SKM-1 treated with dmso at 0.1 percent for 144 hours (cell line): ENCODE measurements at regions not wholly inside any gene's neighbourhood (a gene's known extent, or its start where the extent isn't known, plus 50 kb on each side); places are given as distances from the start of the nearest gene placed in this dataset.
"Not testable (repeated sequence)": the region's sequence is repeated elsewhere in the genome, so short reads cannot be mapped to it uniquely, and the experiment has no call there.

Experiments
- DNase-seq: peaks from one replicate; lab custom pipeline; 2025; ENCODE audit not compliant: unreplicated experiment; lab: John Stamatoyannopoulos, UW

- DNase-seq = no peak
Measured at GRCh38 chr21:25489673-25490072, 117.6 kb downstream of the MRPL39 start.

- peak; percentile 49 for DNase-seq
Measured at GRCh38 chr21:25487046-25487594, 120.2 kb downstream of the MRPL39 start.

- no peak for DNase-seq
Measured at GRCh38 chr21:25485914-25486313, 121.4 kb downstream of the MRPL39 start.

- DNase-seq = no peak
Measured at GRCh38 chr21:25467896-25468295, 139.4 kb downstream of the MRPL39 start.

- DNase-seq = not testable (repeated sequence)
Measured at GRCh38 chr21:25467071-25467470, 140.2 kb downstream of the MRPL39 start.

GRCh38 chr21:25466470-25466869 is 140.8 kb downstream of the MRPL39 start:
- no peak for DNase-seq

GRCh38 chr21:25465263-25465662 is 142.0 kb downstream of the MRPL39 start:
- no peak for DNase-seq

- DNase-seq = no peak
Measured at GRCh38 chr21:25464275-25464674, 143.0 kb downstream of the MRPL39 start.

GRCh38 chr21:25462517-25462971 is 144.7 kb downstream of the MRPL39 start:
- DNase-seq = no peak

- no peak for DNase-seq
Measured at GRCh38 chr21:25461725-25462124, 145.6 kb downstream of the MRPL39 start.

- no peak for DNase-seq
Measured at GRCh38 chr21:25459993-25460392, 147.3 kb downstream of the MRPL39 start.

GRCh38 chr21:25459365-25459764 is 147.9 kb downstream of the MRPL39 start:
- no peak for DNase-seq

GRCh38 chr21:25458484-25458883 is 148.8 kb downstream of the MRPL39 start:
- DNase-seq = no peak

- no peak for DNase-seq
Measured at GRCh38 chr21:25457946-25458345, 149.3 kb downstream of the MRPL39 start.

GRCh38 chr21:25457411-25457810 is 149.9 kb downstream of the MRPL39 start:
- DNase-seq = peak; percentile 54

- no peak for DNase-seq
Measured at GRCh38 chr21:25456672-25457071, 150.6 kb downstream of the MRPL39 start.

- DNase-seq = no peak
Measured at GRCh38 chr21:25453524-25453923, 153.8 kb downstream of the MRPL39 start.

- no peak for DNase-seq
Measured at GRCh38 chr21:25449950-25450349, 157.3 kb downstream of the MRPL39 start.

GRCh38 chr21:25441835-25442234 is 165.4 kb downstream of the MRPL39 start:
- DNase-seq = no peak

GRCh38 chr21:25437465-25437864 is 169.8 kb downstream of the MRPL39 start:
- DNase-seq = not testable (repeated sequence)

- no peak for DNase-seq
Measured at GRCh38 chr21:25428537-25428936, 178.7 kb downstream of the MRPL39 start.

- no peak for DNase-seq
Measured at GRCh38 chr21:25427828-25428227, 179.5 kb downstream of the MRPL39 start.

GRCh38 chr21:25426580-25426979 is 180.7 kb downstream of the MRPL39 start:
- DNase-seq = no peak
